DND-41 (cell line): ENCODE measurements at regions not wholly inside any gene's neighbourhood (a gene's known extent, or its start where the extent isn't known, plus 50 kb on each side); places are given as distances from the start of the nearest gene placed in this dataset.

Source experiments
- ATAC-seq: fragments of 200-7000 bp; cut with Tn5 transposase; 3 replicates; pipeline ENCODE4 v1.9.1; 2021; ENCODE audit warnings: low read depth; ENCODE audit not compliant: insufficient read depth
- DNase-seq: peaks from one replicate; pipeline ENCODE4 v3.0.0-alpha.2; 2020
- H2AFZ ChIP-seq: 2 replicates; pipeline ENCODE4 v1.6.0; 2012; ENCODE audit warnings: low read depth, low read length
- H3K27ac ChIP-seq: 2 replicates; pipeline ENCODE4 v1.5.1; 2012; ENCODE audit warnings: low read length, inconsistent platforms
- H3K27me3 ChIP-seq: fragments of 200-600 bp; sonication (generic); 2 replicates; pipeline ENCODE4 v1.6.0; 2012; ENCODE audit warnings: low read length, mild to moderate bottlenecking, inconsistent platforms; ENCODE audit not compliant: insufficient read depth, poor library complexity
- H3K36me3 ChIP-seq: 2 replicates; pipeline ENCODE4 v1.5.1; 2012; ENCODE audit warnings: low read length, inconsistent platforms; ENCODE audit not compliant: insufficient read depth
- H3K4me1 ChIP-seq: 2 replicates; pipeline ENCODE4 v1.5.1; 2012; ENCODE audit warnings: mild to moderate bottlenecking, low read length; ENCODE audit not compliant: insufficient read depth
- H3K4me2 ChIP-seq: 2 replicates; pipeline ENCODE4 v1.6.0; 2012; ENCODE audit warnings: mild to moderate bottlenecking, moderate library complexity, low read length, inconsistent platforms; ENCODE audit not compliant: insufficient read depth
- H3K4me3 ChIP-seq, 2 experiments: fragments of 200-600 bp in 1 of 2; shearing (Covaris generic) in 1 of 2; 2 replicates each; pipeline ENCODE4 v1.5.1; 2012 to 2016; ENCODE audit warnings: inconsistent platforms in 2 of 2, low read length in 2 of 2, mild to moderate bottlenecking in 2 of 2, low read depth in 1 of 2, moderate library complexity in 1 of 2
- H3K79me2 ChIP-seq: 2 replicates; pipeline ENCODE4 v1.6.0; 2012; ENCODE audit warnings: low read length, inconsistent platforms; ENCODE audit not compliant: insufficient read depth
- H3K9ac ChIP-seq: 2 replicates; pipeline ENCODE4 v1.6.0; 2012; ENCODE audit warnings: low read depth, mild to moderate bottlenecking, inconsistent platforms, low read length, moderate library complexity
- H3K9me3 ChIP-seq: 2 replicates; pipeline ENCODE4 v1.5.1; 2012; ENCODE audit warnings: low read length, moderate library complexity, mild to moderate bottlenecking, inconsistent platforms; ENCODE audit not compliant: insufficient read depth, severe bottlenecking
- H4K20me1 ChIP-seq: 2 replicates; pipeline ENCODE4 v1.6.0; 2012; ENCODE audit warnings: low read length; ENCODE audit not compliant: insufficient read depth
- EZH2 ChIP-seq: IDR thresholded peaks from 3 replicates; pipeline ENCODE4 v1.6.1; 2012; ENCODE audit warnings: borderline replicate concordance, low read depth, mild to moderate bottlenecking, moderate library complexity, low read length, inconsistent platforms; ENCODE audit not compliant: severe bottlenecking
- TF ChIP-seq, protein P1 (sequence below): IDR thresholded peaks from 2 replicates; pipeline ENCODE4 v1.5.1; 2012; ENCODE audit warnings: borderline replicate concordance, low read length, moderate library complexity, mild to moderate bottlenecking; ENCODE audit not compliant: poor library complexity, severe bottlenecking; ENCODE audit errors: extremely low read depth

DNA sequence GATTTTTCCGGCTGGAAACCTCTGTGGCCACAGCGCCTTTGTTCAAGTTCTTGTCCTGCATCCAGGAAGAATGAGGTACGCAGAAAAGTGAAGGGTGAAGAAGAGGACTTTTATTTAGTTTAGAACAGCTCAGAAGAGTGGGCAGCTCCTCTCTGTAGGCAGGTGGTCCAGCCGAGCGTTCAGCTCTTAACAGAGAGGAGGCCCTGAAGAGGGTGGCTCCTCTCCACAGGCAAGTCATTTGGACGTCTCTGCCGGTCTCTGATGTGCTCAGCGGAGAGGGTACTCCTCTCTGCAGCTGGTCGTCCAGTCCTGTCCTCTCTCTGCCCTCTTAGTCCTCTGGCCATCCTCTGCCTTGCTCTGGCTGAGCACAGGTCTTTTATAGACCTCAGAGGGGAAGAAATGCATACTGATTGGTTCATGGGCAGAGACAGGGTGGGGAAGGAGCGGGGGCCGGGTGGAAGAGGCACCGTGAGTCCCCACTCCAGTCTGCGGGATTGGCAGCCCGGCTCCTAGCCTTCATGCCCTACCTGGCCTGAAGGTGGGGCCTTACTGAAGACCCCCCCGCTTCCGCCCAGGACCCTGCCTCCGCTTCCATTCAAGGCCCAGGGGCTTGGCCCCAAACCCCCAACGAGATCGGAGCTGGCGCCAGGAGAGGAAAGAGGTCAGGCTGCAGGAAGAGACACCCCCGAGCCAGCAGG, 70.0 kb upstream of the NKD1 start:
- Histone ChIP-seq H3K27ac (no peak overlapping the region), H3K4me2 (no peak overlapping the region), H3K27me3 (no peaks in the 10 kb centered on the region), H3K36me3 (no peaks in the 10 kb centered on the region), H3K4me3 (no peak overlapping the region), H3K9me3 (no peaks in the 10 kb centered on the region), H3K4me1 (no peaks in the 10 kb centered on the region), H3K9ac (no peak overlapping the region), H4K20me1 (no peaks in the 10 kb centered on the region), H2AFZ (no peak overlapping the region), H3K79me2 (no peaks in the 10 kb centered on the region)
- DNase-seq, result no peak
- ATAC-seq, result no peak
- TF ChIP-seq EZH2, result no peak
- TF ChIP-seq, protein P1, sequence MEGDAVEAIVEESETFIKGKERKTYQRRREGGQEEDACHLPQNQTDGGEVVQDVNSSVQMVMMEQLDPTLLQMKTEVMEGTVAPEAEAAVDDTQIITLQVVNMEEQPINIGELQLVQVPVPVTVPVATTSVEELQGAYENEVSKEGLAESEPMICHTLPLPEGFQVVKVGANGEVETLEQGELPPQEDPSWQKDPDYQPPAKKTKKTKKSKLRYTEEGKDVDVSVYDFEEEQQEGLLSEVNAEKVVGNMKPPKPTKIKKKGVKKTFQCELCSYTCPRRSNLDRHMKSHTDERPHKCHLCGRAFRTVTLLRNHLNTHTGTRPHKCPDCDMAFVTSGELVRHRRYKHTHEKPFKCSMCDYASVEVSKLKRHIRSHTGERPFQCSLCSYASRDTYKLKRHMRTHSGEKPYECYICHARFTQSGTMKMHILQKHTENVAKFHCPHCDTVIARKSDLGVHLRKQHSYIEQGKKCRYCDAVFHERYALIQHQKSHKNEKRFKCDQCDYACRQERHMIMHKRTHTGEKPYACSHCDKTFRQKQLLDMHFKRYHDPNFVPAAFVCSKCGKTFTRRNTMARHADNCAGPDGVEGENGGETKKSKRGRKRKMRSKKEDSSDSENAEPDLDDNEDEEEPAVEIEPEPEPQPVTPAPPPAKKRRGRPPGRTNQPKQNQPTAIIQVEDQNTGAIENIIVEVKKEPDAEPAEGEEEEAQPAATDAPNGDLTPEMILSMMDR, result no peak

- Histone ChIP-seq H2AFZ (no peak overlapping the region), H3K27ac (no peak overlapping the region), H3K27me3 (no peaks in the 10 kb centered on the region), H3K9ac (no peak overlapping the region), H3K4me2 (no peak overlapping the region), H3K4me3 (no peak overlapping the region), H3K79me2 (no peaks in the 10 kb centered on the region), H3K36me3 (no peaks in the 10 kb centered on the region), H3K9me3 (no peaks in the 10 kb centered on the region), H3K4me1 (no peaks in the 10 kb centered on the region), H4K20me1 (no peaks in the 10 kb centered on the region)
- DNase-seq (no peak), ATAC-seq (no peak)
- TF ChIP-seq, protein P1, result no peak
- TF ChIP-seq EZH2, result no peak
Measured at GRCh38 chr16:50476486-50477255, 71.5 kb upstream of the NKD1 start.

GRCh38 chr16:50475170-50475569, 73.0 kb upstream of the NKD1 start:
- H3K4me3 ChIP-seq, result no peak overlapping the region
- no peaks in the 10 kb centered on the region for H3K27me3 ChIP-seq
- H4K20me1 ChIP-seq, result no peaks in the 10 kb centered on the region
- ATAC-seq (no peak), DNase-seq (no peak)
- no peaks in the 10 kb centered on the region for H3K79me2 ChIP-seq
- TF ChIP-seq, protein P1, result no peak
- no peaks in the 10 kb centered on the region for H3K9me3 ChIP-seq
- no peak overlapping the region for H3K9ac ChIP-seq
- no peaks in the 10 kb centered on the region for H3K36me3 ChIP-seq
- H3K27ac ChIP-seq, result no peak overlapping the region
- no peak overlapping the region for H3K4me2 ChIP-seq
- H2AFZ ChIP-seq, result no peak overlapping the region
- H3K4me1 ChIP-seq, result no peaks in the 10 kb centered on the region

DNA sequence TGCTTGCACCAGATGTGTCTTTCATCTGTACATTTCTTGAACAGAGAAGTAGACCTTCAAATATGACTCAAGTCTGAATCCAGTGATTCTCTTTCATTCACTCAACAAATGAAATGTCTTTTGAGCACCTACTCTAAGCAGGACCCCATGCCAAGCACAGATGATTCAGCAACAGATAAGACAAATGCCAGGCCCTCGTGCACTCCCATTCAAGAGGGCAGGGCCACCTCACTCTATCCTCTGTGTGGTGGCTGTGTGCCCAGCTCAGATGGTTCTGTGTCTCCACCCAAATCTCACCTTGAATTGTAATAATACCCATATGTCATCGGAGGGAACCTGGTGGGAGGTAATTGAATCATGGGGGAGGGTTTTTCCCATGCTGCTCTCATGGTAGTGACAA, 74.1 kb upstream of the NKD1 start:
- H3K4me2 ChIP-seq, result no peak overlapping the region
- TF ChIP-seq EZH2, result no peak
- TF ChIP-seq, protein P1, result no peak
- no peaks in the 10 kb centered on the region for H3K4me1 ChIP-seq
- no peaks in the 10 kb centered on the region for H3K79me2 ChIP-seq
- H3K27ac ChIP-seq, result no peak overlapping the region
- no peak for ATAC-seq
- H3K27me3 ChIP-seq, result peaks cover 6% of the 10 kb centered on the region
- no peaks in the 10 kb centered on the region for H3K9me3 ChIP-seq
- no peak overlapping the region for H2AFZ ChIP-seq
- H4K20me1 ChIP-seq, result no peaks in the 10 kb centered on the region
- no peaks in the 10 kb centered on the region for H3K36me3 ChIP-seq
- H3K9ac ChIP-seq, result no peak overlapping the region
- DNase-seq, result no peak
- no peak overlapping the region for H3K4me3 ChIP-seq
